DMS79 treated with DMSO at 0.1 percent for 48 hours (cell line): ENCODE measurements at regions not wholly inside any gene's neighbourhood (a gene's known extent, or its start where the extent isn't known, plus 50 kb on each side); places are given as distances from the start of the nearest gene placed in this dataset.
A peak's percentile ranks its signal among the peaks of the same experiment; 100 is the strongest.
"Not testable (repeated sequence)": the region's sequence is repeated elsewhere in the genome, so short reads cannot be mapped to it uniquely, and the experiment has no call there.

ENCODE experiments used
- DNase-seq: peaks from one replicate; lab custom pipeline; 2025; lab: John Stamatoyannopoulos, UW

GRCh38 chr2:200174433-200175216 is 131.9 kb upstream of the SPATS2L start:
- DNase-seq, result no peak

GRCh38 chr2:200177971-200178911 is 128.3 kb upstream of the SPATS2L start:
- DNase-seq, result peak; percentile 4

GRCh38 chr2:200179151-200179550 is 127.3 kb upstream of the SPATS2L start:
- DNase-seq, result no peak

- DNase-seq, result no peak
Measured at GRCh38 chr2:200180943-200181342, 125.5 kb upstream of the SPATS2L start.

GRCh38 chr2:200181755-200182154 is 124.7 kb upstream of the SPATS2L start:
- DNase-seq, result no peak

GRCh38 chr2:200184748-200185627 is 121.5 kb upstream of the SPATS2L start:
- no peak for DNase-seq

- no peak for DNase-seq
Measured at GRCh38 chr2:200185628-200186000, 120.9 kb upstream of the SPATS2L start.

GRCh38 chr2:200186002-200186401 is 120.5 kb upstream of the SPATS2L start:
- DNase-seq, result no peak

- no peak for DNase-seq
Measured at GRCh38 chr2:200188876-200189275, 117.6 kb upstream of the SPATS2L start.

- DNase-seq, result no peak
Measured at GRCh38 chr2:200189964-200190363, 116.5 kb upstream of the SPATS2L start.

GRCh38 chr2:200193331-200193730 is 113.2 kb upstream of the SPATS2L start:
- DNase-seq, result no peak

- DNase-seq, result no peak
Measured at GRCh38 chr2:200193791-200194190, 112.7 kb upstream of the SPATS2L start.

GRCh38 chr2:200194746-200195145 is 111.7 kb upstream of the SPATS2L start:
- no peak for DNase-seq

- DNase-seq, result no peak
Measured at GRCh38 chr2:200199005-200199404, 107.5 kb upstream of the SPATS2L start.

GRCh38 chr2:200199576-200200263 is 106.8 kb upstream of the SPATS2L start:
- no peak for DNase-seq

GRCh38 chr2:200201839-200202238 is 104.7 kb upstream of the SPATS2L start:
- not testable (repeated sequence) for DNase-seq

- DNase-seq, result no peak
Measured at GRCh38 chr2:200203381-200203827, 103.1 kb upstream of the SPATS2L start.

- no peak for DNase-seq
Measured at GRCh38 chr2:200208041-200208440, 98.5 kb upstream of the SPATS2L start.

- no peak for DNase-seq
Measured at GRCh38 chr2:200209030-200209429, 97.5 kb upstream of the SPATS2L start.

GRCh38 chr2:200211643-200212042 is 94.8 kb upstream of the SPATS2L start:
- DNase-seq, result no peak

- DNase-seq, result no peak
Measured at GRCh38 chr2:200212862-200213425, 93.5 kb upstream of the SPATS2L start.
